Calu3 (cell line): ENCODE measurements at regions not wholly inside any gene's neighbourhood (a gene's known extent, or its start where the extent isn't known, plus 50 kb on each side); places are given as distances from the start of the nearest gene placed in this dataset.

Source experiments
- BruUV-seq: library from RNA; stranded (reverse); fragments of 400-500 nt; replicated peaks from 2 replicates; lab custom pipeline; 2021; lab: Mats Ljungman, UMichigan
- CTCF ChIA-PET: fragments of 300-600 bp; sonication (Branson Sonifier 250); formaldehyde crosslinking; loops from one replicate; lab custom pipeline; 2022; ENCODE audit warnings: antibody characterized with exemption; lab: Charles Lee
- DNase-seq: peaks from one replicate; pipeline ENCODE4 v3.0.0; 2022
- H3K27ac Mint-ChIP-seq: one replicate; pipeline ENCODE4 v1.8.0; 2022; ENCODE audit warnings: mixed read lengths; ENCODE audit not compliant: unreplicated experiment
- H3K27me3 Mint-ChIP-seq: one replicate; pipeline ENCODE4 v1.8.0; 2022; ENCODE audit warnings: mixed read lengths; ENCODE audit not compliant: unreplicated experiment
- H3K36me3 Mint-ChIP-seq: one replicate; pipeline ENCODE4 v1.8.0; 2022; ENCODE audit warnings: mild to moderate bottlenecking, moderate library complexity, mixed read lengths; ENCODE audit not compliant: insufficient read depth, unreplicated experiment
- H3K4me1 Mint-ChIP-seq: one replicate; pipeline ENCODE4 v1.8.0; 2022; ENCODE audit warnings: mild to moderate bottlenecking, low read depth, mixed read lengths; ENCODE audit not compliant: unreplicated experiment
- H3K4me3 Mint-ChIP-seq: one replicate; pipeline ENCODE4 v1.8.0; 2022; ENCODE audit warnings: mild to moderate bottlenecking, low read depth, moderate library complexity, mixed read lengths; ENCODE audit not compliant: unreplicated experiment
- H3K9me3 Mint-ChIP-seq: one replicate; pipeline ENCODE4 v1.8.0; 2022; ENCODE audit warnings: low read depth, mixed read lengths; ENCODE audit not compliant: unreplicated experiment
- intact Hi-C: fragments of 100-400 bp; cut with micrococcal nuclease; formaldehyde crosslinking; loops from one replicate; pipeline ENCODE4 v1.10.0; 2022; ENCODE audit not compliant: unreplicated experiment
- TF ChIP-seq, protein P1 (sequence below): fragments of 200-600 bp; IDR thresholded peaks from one replicate; pipeline ENCODE4 v1.8.0; 2022; ENCODE audit warnings: antibody characterized with exemption; ENCODE audit not compliant: unreplicated experiment

DNA sequence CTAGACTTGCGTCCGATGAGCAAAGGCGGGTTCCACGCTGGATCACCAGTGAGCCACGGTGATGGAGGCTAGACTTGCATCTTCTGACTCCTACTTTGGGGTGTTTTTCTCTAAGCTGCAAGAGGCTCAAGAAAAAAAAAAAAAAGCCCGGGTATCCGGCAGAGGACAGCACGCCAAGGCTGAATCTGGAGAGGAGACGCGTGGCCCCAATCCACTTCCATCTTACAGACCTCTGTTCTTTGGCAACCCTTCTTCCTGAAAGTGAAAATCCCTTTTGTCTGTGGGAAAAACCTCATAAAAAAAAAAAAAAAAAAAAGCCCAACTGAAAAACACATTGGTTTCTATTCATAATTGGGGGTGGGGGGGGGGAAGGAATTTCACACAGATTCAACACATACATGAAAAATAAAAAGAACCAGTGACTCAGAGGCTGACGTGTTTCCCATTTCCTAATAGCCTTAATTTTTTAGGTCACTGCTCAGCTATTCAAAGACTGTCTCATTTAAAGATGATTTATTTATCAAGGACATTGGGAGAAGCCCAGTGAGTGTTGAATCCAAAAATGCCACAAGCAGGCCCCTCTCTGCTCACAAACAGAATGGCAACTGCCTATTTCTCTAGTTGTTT, 258.3 kb downstream of the FOXL1 start:
- DNase-seq: no peak
- H3K27me3 Mint-ChIP-seq: no peaks in the 10 kb centered on the region
- TF ChIP-seq, protein P1, sequence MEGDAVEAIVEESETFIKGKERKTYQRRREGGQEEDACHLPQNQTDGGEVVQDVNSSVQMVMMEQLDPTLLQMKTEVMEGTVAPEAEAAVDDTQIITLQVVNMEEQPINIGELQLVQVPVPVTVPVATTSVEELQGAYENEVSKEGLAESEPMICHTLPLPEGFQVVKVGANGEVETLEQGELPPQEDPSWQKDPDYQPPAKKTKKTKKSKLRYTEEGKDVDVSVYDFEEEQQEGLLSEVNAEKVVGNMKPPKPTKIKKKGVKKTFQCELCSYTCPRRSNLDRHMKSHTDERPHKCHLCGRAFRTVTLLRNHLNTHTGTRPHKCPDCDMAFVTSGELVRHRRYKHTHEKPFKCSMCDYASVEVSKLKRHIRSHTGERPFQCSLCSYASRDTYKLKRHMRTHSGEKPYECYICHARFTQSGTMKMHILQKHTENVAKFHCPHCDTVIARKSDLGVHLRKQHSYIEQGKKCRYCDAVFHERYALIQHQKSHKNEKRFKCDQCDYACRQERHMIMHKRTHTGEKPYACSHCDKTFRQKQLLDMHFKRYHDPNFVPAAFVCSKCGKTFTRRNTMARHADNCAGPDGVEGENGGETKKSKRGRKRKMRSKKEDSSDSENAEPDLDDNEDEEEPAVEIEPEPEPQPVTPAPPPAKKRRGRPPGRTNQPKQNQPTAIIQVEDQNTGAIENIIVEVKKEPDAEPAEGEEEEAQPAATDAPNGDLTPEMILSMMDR: no peak
- no peaks in the 10 kb centered on the region for H3K36me3 Mint-ChIP-seq
- no peak overlapping the region for H3K4me3 Mint-ChIP-seq
- H3K4me1 Mint-ChIP-seq: peaks cover 11% of the 10 kb centered on the region
- intact Hi-C loops: loop anchor here (10.0 kb wide), 1 partner anchor 172 kb away; no protein-coding TSS in a partner anchor
- CTCF ChIA-PET: interaction anchor here (0.5 to 0.7 kb wide), 3 partner anchors 8 to 266 kb away, joined by 3 to 4 read pairs (median 3); no protein-coding TSS in a partner anchor
- no TSS peak for BruUV-seq
- H3K27ac Mint-ChIP-seq: no peak overlapping the region
- H3K9me3 Mint-ChIP-seq: no peaks in the 10 kb centered on the region

DNA sequence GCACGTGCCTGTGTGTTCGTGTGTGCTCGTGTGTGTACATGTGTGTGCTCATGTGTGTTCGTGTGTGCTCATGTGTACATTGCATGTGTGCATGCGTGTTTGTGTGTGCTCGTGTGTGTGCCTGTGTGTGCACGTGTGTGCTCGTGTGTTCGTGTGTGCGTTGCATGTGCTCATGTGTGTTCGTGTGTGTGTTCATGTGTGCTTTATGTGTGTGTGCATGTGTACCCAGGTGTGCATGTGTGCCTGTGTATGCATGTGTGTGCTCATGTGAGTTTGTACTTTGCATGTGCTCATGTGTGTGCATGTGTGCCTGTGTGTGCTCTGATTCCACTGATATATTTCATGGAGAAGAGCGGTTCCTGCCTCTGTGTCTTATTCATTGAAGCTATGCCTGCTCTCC, 265.5 kb downstream of the FOXL1 start:
- Mint-ChIP-seq H3K4me3 (no peak overlapping the region), H3K9me3 (no peaks in the 10 kb centered on the region), H3K4me1 (no peaks in the 10 kb centered on the region), H3K27me3 (peaks cover 32% of the 10 kb centered on the region), H3K27ac (no peak overlapping the region), H3K36me3 (peaks cover 5% of the 10 kb centered on the region)
- intact Hi-C loops: no loop called here
- no peak for DNase-seq
- no TSS peak for BruUV-seq
- CTCF ChIA-PET: no interaction called here
- TF ChIP-seq, protein P1: no peak

DNA sequence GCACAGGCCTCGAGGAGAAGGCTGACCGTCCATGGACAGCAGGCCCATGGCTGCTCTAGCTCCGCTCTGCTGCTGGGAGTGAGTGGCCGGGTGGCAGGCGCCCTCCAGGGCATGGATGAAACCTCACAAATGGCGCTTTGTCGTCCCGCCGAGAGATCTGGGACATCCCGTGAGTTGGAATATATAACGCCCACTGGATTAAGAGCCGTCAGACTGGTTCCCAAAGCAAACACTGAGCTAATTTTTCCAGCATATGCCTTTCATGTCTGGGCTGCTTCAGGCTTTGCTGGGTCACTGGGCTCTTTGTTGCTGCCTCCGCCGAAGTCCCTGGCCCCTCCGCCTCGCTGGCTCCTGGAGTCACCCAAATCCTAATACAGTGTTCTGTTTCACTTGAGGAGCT, 266.3 kb downstream of the FOXL1 start:
- no peaks in the 10 kb centered on the region for H3K9me3 Mint-ChIP-seq
- H3K27me3 Mint-ChIP-seq: peaks cover 41% of the 10 kb centered on the region
- peak; percentile 24 for DNase-seq
- peaks cover 5% of the 10 kb centered on the region for H3K36me3 Mint-ChIP-seq
- TF ChIP-seq, protein P1: no peak
- no peak overlapping the region for H3K4me3 Mint-ChIP-seq
- intact Hi-C loops: no loop called here
- BruUV-seq: no TSS peak
- H3K27ac Mint-ChIP-seq: no peak overlapping the region
- H3K4me1 Mint-ChIP-seq: no peaks in the 10 kb centered on the region
- CTCF ChIA-PET: interaction anchor here (0.5 kb wide), 1 partner anchor 8 kb away, joined by 3 read pairs; no protein-coding TSS in a partner anchor

DNA sequence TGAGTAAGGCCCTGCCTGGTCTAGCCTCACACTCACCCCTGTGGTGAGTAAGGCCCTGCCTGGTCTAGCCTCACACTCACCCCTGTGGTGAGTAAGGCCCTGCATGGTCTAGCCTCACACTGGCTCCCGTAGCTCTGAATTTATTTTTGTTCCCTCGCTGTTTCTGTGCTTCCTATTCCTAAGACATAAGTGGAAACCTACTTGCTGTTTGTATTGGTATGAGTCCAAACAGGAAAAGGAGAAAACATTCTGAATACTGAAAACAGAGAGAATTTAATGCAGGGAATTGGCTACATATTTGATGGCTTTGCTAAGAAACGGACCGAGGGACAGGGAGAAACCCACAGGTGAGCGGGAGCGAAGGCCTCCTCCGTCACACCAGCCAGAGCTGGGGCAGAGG, 267.8 kb downstream of the FOXL1 start:
- TF ChIP-seq, protein P1: no peak
- CTCF ChIA-PET: no interaction called here
- intact Hi-C loops: no loop called here
- Mint-ChIP-seq H3K4me1 (no peaks in the 10 kb centered on the region), H3K4me3 (no peak overlapping the region), H3K27me3 (peaks cover 52% of the 10 kb centered on the region), H3K36me3 (peaks cover 5% of the 10 kb centered on the region), H3K27ac (no peak overlapping the region), H3K9me3 (no peaks in the 10 kb centered on the region)
- no TSS peak for BruUV-seq
- DNase-seq: no peak
